HL-60/S4 (cell line): ENCODE measurements at regions not wholly inside any gene's neighbourhood (a gene's known extent, or its start where the extent isn't known, plus 50 kb on each side); places are given as distances from the start of the nearest gene placed in this dataset.
"Not testable (repeated sequence)": the region's sequence is repeated elsewhere in the genome, so short reads cannot be mapped to it uniquely, and the experiment has no call there.

Experiments
- in situ Hi-C: fragments of 300-500 bp; cut with MboI; formaldehyde crosslinking; loops from 2 replicates; pipeline ENCODE4 v1.14.3; 2022; ENCODE audit warnings: low sequenced_read_pairs

DNA sequence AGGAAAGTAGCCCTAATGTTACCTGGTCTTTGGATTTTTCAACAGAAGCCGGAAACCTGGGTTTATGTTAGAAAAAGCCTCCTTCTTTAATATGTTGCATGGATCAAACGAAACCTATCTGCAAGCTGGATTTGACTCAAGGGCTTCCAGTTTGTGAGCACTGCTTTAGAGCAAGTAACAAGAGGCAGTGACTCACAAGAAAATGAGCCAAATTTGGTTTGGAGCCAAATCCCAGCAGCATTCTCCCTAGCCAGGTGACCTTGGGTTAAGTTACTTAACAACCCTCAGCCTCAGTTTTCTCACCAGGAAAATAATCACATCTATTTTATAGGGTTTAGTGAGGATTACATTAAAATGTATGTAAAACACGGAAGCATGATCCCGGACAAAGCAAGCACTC is 215.2 kb upstream of the PRICKLE2 start:
- in situ Hi-C loops, result no loop called here

DNA sequence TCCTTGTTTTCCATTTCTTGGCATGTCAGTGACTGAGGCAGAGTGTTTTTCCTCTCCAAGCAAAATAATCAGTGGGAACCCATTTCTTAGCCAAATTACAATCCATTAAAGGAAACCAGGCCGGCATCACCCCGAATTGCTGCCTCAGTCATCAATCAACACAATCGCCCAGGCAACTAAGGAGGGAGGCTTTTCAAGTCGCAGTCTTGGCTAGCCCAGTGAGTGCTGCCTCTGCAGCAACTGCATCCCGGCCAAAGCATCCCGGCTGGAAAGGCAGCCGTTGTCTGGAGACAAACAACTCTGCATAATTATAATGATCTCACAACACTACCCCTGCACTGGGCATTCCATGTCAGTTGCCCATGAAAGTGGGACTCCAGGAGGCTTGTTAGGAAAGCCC is 213.5 kb upstream of the PRICKLE2 start:
- in situ Hi-C loops, result no loop called here

DNA sequence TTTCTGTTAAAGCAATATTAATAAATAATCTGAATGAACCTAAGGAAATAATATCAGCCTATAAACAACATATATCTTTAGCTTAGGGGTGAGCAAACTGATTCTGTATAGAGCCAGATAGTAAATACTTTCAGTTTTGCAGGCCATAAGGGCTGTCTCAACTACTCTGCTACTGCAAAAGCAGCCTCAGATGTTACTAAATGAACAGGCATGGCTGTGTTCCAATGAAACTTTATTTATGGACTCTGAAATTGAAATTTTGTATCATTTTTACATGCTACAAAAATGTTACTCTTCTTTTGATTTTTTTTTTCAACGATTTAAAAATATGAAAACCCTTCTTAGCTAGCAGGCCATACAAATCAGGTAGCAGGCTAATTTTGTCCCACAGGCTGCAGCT is 212.8 kb upstream of the PRICKLE2 start:
- in situ Hi-C loops, result no loop called here

DNA sequence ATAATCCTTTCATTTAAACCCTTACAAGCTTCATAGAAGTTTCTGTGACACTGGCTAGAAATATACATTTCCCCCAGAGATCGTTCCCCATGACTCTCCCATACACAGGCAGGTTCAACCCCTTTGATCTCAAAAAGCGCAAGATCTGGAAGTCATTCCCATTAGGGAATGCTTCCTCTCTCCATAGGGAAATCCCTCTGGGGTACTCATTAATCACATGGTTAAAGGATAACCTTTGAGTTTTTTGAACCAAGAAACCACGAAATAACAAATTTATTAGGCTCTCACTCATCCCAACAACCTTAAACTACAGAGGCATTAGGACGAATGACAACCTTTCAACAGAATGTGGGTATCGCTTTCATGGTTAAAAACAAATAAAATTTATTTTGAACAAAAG is 211.9 kb upstream of the PRICKLE2 start:
- in situ Hi-C loops, result no loop called here

DNA sequence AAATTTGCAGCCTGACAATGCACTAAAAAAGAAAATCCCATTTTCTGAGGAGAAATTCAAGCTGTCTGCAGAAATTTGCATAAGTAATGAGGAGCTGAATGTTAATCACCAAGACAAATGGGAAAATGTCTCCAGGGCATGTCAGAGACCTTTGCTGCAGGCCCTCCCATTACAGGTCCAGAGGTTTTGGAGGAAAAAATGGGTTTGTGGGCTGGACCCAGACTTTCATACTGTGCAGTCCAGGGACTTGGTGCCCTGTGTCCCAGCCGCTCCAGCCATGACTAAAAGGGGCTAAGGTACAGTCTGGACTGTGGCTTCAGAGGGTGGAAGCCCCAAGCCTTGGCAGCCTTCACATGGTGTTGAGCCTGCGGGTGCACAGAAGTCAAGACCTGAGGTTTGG is 209.8 kb upstream of the PRICKLE2 start:
- in situ Hi-C loops, result not testable (repeated sequence)

DNA sequence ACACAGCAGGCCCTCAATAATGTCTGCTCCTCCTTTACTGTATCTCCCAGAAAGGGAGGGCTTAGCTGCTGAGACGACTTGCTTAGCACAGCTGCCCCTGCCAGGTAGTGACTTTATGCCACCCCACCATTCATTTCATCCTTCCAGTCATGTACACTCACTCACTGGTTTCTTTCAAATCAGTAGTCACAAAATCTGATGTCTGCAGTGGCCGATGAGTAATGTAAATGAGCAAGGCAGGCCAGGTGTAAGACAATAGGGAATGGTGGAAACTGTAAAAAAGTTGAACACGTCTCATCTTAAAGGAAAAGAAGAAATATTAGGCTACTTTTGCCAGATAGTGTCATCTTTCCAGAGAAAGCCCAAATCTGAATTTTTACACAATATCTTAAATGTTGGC is 207.6 kb upstream of the PRICKLE2 start:
- in situ Hi-C loops, result no loop called here

DNA sequence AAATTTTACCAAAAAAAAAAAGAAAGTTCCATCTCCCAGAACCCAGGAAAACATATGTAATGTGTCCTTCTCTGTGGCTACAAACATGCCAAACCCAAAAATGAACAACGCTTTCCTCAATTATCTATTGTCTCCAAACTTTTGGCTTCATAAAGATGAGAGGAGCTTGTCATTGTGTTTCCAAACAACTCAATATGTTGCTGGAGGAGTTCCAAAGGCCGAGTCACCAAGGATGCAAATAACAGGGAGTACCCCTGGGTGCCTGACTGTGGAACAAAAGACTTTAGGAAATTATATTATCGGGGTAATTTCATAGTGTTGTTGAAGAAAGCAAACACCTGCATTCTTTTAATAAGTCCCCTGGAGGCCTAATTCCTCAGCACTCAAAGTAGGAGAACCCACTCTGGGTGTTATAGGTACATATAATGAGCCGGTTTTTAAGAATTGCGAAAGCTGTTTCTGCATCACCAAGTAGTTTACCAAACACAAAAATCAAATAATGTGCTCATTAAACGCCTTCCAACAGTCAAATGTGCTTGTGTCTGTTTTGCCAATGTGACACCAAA is 206.3 kb upstream of the PRICKLE2 start:
- in situ Hi-C loops, result no loop called here

DNA sequence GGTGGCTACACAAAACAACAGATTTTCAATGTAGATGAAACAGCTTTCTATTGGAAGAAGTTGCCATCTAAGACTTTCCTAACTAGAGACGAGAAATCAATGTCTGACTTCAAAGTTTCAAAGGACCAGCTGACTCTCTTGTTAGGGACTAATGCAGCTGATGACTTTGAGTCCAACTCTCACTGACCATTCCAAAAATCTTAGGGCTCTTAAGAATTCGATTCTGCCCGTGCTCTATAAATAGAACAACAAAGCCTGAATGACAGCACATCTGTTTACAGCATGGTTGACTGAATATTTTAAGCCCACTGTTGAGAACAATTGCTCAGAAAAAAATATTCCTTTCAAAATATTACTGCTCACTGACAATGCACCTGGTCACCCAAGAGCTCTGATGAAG is 202.4 kb upstream of the PRICKLE2 start:
- in situ Hi-C loops, result no loop called here

DNA sequence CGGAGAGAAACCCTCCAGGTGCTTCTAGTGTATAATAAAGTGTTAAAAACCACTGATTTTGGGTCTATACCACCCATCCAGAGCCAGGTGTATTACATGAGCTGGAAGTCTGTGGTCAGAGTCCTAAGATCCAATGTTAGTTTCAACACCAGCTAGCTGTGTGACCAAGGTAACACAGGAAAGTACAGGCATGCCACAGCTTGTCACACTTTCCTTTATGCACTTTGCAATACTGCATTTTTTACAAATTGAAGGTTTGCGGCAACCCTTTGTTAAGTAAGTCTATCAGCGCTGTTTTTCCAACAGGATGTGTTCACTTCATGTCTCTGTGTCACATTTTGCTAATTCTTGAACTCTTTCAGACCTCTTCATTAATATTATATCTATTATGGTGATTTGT is 201.3 kb upstream of the PRICKLE2 start:
- in situ Hi-C loops, result no loop called here

DNA sequence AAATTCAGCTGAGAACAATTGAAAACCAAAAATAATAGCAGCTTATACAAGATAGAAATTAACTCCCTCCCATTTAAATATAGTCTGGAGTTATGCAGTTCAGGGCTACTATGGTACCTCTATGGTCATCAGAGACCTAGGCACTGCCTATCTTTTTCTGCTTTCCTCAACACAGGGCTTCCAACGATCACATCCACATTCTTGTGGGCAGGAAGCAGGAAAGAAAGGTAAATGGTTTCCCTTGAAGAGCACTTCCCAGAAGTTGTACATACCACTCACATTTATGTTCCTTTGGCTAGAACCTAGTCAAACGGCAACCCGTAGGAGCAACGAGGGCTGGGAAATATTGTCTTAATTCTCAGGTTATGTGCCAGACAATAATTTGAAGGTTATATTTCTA is 197.7 kb upstream of the PRICKLE2 start:
- in situ Hi-C loops, result no loop called here

DNA sequence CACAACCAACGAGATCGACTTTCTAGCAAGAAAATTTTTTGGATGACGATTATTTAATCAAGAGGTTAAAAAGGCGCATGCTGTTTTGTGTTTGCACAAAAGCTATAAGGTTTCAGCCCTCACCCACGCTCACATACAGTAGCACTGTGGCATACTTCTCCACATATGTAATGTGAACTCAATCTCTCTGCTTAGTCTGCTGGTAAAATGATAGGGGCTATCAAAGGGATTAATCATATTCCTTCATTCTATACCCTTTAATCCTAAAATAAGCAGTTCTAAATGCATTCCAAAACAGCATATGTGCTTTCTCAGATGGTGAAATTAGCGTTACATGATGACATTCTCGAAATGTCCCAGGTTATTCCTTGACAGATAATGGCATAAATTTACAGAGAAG is 196.9 kb upstream of the PRICKLE2 start:
- in situ Hi-C loops, result no loop called here

DNA sequence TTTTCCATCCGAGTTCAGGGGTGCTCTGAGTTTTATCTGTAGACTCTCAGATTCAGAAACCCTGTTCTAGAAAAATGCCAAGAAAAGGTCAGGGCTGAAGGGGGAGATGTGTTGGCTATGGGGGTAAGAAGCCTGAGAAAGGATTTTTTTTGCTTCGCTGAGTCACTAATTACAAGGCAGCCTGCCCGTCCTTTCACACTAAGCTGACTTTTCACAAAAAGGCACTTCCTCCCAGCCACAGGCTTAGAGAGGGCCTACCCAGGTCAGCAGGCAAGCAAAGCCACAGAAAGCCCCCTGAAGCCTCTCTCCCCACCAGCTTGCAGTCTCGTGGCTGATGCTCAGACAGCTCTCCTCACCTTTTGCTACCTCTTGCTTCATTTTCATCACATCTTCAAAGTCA is 192.6 kb upstream of the PRICKLE2 start:
- in situ Hi-C loops, result no loop called here

DNA sequence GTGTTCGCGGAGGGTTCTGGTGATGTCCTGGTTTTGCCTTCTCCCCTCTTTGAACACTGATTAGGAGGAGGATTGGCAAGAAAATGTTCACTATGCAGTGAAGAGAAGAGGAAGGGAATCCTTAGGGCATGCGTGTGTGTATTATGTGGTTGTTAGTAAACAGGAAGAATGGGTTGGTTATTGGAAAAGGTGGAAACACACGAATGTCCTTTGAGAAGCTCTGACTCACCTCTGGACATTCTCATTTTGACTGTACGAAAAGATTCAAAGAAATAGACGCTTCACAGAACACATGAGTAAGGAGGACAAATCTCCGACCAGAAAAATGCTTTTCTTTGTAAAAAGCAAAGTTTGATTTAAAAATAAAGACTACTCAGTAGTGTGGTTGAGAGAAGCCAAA is 188.8 kb upstream of the PRICKLE2 start:
- in situ Hi-C loops, result no loop called here

DNA sequence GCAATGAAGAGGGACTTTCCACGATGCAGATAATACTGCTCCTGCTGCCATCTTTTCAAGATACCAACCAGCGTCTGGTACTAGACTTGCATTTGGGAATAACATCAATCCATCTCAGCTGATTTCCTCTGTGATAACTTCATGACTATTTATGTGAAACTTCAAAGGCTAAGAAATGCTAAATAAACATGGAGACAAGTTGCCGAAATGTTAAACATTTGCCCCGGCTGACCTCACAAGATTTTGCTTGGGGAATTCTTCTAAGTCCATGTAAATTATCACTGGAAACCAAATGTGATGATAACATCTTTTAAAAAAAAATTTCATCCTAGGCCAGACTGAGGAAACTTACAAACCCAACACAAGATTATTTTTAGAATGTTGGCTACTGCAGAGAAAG is 185.8 kb upstream of the PRICKLE2 start:
- in situ Hi-C loops, result no loop called here

DNA sequence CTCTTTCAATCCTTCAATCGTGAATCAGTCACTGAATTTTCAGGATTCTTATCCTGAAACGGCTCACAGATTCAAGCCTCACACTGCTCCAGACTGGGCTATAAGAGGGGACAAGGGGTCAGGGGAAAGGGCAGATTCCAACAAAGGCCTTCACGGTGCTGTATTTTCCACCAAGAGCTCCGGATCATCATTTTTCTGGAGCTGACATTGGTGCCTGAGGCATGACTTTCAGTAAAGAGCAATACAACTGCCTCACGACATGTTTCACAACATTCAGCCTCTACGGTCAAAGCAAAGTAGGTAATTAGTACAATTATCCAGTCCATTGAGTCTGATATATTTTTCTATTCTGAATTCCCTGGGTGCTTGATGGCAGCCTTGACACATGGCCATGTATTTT is 185.0 kb upstream of the PRICKLE2 start:
- in situ Hi-C loops, result no loop called here

DNA sequence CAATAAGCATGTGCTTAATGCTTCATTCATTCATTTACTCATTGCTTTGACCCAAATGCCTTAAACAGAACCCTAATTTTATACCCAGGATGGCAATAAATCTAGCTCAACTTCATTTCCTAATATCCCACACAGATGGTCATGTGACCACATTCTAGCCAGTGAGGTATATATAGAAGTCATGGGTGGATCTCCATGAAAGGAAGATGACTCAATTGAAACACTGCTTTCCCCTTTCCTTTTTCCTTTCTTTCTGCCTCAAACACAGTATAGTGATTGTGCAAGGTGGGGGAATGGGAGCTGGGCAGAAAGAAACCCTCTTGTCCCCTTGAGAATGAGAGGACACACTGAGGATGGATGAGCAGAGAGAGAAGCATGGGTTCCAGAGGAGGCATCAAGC is 183.5 kb upstream of the PRICKLE2 start:
- in situ Hi-C loops, result no loop called here

DNA sequence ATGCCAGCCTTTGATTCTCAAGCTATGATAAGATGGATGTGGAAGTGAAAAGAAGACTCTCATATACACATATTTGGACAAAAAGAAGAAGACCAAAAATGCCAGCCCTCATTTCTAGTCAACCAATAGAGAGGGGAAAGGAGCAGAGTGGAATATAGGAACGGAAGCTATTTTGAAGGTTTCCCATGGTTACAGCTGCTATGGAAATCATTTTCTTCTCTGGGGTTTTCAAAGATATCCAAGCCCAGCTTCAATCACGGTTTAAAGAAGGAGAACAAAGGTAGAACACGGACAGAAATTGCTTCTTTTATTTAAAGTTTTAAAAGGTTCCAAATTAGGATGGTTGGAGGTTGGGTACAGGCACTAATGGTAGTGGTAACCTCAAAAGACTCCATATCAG is 181.0 kb upstream of the PRICKLE2 start:
- in situ Hi-C loops, result no loop called here

DNA sequence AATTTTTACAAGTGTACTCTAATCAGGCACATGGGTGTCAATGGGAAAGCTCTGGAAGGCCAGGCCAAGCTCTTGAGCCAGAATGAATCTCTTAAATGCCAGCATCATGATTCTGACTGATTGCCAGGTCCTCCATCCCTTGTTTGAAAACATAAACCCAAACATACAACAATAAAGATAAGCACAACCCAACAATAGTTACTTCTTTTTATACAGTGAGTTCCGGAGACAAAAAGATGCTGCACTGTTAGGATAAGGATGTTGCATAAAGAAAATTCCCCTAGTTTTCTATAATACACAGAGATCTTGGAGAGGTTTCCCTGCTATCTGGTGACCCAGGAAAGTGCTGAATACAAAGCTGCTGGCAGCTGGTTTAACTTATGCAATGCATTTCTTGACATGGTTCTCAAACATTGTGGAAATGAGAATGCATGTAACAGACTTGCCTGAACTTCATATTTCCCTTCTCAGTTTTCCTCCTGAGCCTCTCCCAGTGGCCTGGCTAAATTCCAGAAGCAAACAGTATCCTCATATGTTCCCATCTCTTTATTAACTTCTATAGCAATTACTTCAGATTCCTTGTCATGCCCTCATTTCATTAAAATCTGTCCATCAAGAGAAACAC is 180.1 kb upstream of the PRICKLE2 start:
- in situ Hi-C loops, result no loop called here

DNA sequence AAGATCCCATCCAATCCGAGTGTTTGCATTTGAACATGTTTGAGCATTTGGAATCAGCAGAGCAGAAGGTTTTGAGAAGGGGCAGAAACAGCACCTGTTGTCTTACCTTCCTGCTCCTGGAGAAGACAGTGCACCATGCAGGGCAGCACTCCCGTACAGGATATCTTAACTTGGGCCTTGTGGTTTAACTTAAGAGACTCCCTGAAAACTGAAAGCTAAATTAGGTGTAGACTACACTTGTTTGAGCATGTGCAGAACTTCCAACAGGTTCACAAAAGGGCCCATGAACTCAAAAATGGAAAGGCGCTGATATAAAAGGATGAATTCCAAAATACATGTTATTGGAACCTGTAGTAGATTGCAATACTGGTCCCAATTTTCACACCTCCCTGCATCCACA is 175.4 kb upstream of the PRICKLE2 start:
- in situ Hi-C loops, result no loop called here

DNA sequence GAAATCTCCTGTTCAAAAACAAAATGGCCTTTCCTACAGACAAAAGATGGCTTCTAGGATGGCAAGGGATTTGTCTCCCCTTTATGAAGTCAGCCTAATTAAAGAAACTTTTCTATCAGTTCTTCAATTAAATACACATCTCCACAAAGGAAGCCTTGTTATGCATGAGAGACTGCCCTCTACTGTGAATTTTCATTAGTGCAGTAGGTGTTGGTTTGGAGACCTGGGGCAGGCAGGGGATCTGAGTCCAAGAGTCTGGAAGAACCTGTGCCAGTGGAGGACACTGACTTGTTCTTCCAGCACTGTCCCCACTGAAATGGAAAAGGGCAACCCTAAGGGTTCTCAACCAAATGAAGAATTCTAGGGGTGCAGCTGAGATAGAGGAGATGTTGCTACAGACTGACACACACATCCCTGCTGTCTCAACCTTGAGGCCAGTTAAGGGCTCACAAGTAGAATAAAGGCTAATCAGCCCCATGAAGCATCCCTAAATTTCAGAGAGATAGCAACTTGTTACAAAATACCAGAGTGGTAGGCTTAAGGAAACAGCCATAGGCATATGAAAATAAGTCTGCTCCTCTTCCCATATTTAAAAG is 174.0 kb upstream of the PRICKLE2 start:
- in situ Hi-C loops, result no loop called here

DNA sequence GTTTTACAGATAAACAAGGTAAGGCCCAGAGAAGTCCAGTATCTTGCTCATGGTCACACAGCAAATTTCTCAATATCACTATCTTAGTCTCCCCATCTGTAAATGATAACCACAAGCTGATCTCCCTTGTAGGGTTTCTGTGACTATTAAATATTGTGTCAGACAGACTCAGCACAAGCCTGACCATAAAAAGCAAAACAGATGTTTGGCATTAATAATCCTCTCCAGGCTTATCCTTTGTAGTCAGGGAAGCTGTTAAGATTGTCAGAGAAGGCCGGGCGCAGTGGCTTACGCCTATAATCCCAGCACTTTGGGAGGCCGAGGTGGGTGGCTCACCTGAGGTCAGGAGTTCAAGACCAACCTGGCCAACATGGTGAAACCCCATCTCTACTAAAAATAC is 173.2 kb upstream of the PRICKLE2 start:
- in situ Hi-C loops, result no loop called here

DNA sequence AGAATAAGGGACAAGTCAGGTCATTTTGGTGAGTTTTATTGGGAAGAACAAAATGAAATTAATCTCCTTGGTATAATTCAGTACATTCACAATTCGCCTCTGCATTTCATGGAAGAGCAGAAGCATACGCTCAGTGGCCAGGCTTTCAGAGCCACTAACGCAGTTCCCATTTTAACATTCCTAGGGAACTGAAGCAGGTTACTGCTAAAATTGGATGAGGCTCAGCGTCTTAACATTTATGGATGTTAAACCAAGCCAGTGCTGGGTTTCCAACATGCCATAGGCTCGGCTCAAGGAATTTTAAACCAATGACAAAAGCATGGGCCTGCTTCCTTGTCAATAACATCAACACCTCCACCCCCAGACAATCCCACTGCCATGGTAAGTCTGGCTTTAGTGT is 172.7 kb upstream of the PRICKLE2 start:
- in situ Hi-C loops, result no loop called here

DNA sequence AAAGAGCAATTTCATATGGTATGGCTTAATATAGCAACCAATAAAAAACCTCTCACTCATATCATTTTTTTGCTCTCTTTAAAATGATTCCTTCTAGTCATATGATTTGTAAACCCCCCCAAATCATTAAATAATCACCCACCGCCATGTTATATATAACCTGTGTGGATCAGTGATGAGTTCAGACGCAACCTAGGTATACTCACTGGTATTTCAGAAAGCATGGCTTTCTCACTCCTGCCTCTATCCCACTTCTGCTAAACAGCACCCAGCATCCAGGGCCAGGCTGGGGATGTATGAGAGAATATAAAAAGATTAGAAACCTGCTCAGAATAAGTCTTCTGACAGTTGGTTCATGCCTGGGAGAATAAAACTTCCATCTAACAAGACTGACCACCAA is 172.3 kb upstream of the PRICKLE2 start:
- in situ Hi-C loops, result no loop called here
